ENCODE measurements at regions not wholly inside any gene's neighbourhood (a gene's known extent, or its start where the extent isn't known, plus 50 kb on each side); places are given as distances from the start of the nearest gene placed in this dataset.
"Not testable (repeated sequence)": the region's sequence is repeated elsewhere in the genome, so short reads cannot be mapped to it uniquely, and the experiment has no call there.

DNA sequence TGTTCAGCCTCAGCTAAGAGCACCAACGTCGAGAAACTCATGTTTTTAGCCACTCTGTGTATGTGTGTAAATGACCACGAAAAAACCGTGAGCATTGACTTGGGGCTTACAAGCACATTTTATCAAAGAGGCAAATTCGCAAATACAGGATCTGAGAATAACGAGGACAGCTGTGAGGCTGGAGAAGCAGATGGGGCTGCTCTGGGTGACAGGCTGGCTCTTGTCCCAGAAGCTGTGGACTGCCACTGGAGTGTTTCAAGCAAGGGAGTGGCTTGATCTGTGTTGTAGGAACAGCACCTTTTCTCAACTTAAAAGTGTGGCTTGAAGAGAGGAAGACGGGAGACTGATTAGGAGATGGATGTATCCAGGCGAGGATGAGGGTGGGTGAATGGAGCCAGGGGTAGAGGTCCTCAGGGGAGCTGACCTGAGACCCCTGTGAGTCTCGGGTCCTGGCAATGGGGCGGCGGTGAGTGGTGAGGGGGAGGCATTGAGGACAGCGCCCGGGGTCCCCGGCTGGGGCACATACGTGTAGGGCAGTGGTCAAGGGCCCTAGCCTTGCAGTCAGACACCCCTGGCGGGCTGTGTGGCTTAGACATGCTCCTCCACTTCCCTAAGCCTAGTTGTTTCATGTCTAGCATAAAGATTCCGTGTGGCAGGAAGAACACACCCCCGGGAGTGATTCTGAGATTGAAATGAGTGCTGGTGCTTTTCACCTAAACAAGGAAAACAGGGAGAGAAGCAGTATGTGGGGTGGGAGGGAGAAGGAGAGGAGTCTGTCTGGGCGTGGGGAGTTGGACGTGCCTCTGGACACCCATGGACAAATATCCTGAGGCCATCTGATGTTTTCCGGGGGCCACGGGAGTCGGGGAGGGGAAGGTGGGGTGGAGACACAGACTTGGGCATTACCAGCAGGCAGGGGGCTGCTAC is 76.3 kb downstream of the FAM50B start:
- intact Hi-C loops (cut with DNase I; ENCODE audit: low total_unique reads); in situ Hi-C loops (cut with MboI; ENCODE audit: low pct_ligation_motif_present in 1 of 4, low pct_unique_long_range_greater_than_20kb in 1 of 4, low sequenced_read_pairs in 3 of 4); H3K4me1 ChIP-seq; H3K9me3 ChIP-seq; H3K4me3 ChIP-seq; H3K27me3 ChIP-seq; H3K36me3 ChIP-seq: not testable (repeated sequence)
- peak overlapping the region in 1 of 4 donors; percentile 34 for H3K27ac ChIP-seq
- WGBS, 2 donors (ENCODE audit: low coverage in 1 of 2): 57 to 68% methylated on average over 10 to 21 of the region's 23 CpGs
- peak; percentile 22 for DNase-seq
- TF ChIP-seq POLR2AphosphoS5 (IDR thresholded peaks at IDR 0.05): peak in 1 of 3 donors; percentile 8

- intact Hi-C loops (cut with DNase I; ENCODE audit: low total_unique reads) (no loop called here), in situ Hi-C loops (cut with MboI; ENCODE audit: low pct_ligation_motif_present in 1 of 4, low pct_unique_long_range_greater_than_20kb in 1 of 4, low sequenced_read_pairs in 3 of 4) (no loop called here)
- Histone ChIP-seq H3K4me1 (no peaks in the 10 kb centered on the region), H3K4me3 (no peak overlapping the region), H3K36me3 (no peaks in the 10 kb centered on the region), H3K9me3 (no peaks in the 10 kb centered on the region), H3K27me3 (no peaks in the 10 kb centered on the region), H3K27ac (peak overlapping the region in 1 of 4 donors; percentile 34)
- WGBS, 2 donors (ENCODE audit: low coverage in 1 of 2): 43 to 85% methylated on average over 4 to 8 of the region's 8 CpGs
- DNase-seq: no peak
- TF ChIP-seq POLR2A (IDR thresholded peaks at IDR 0.05): no peak
- TF ChIP-seq CTCF (IDR thresholded peaks at IDR 0.05): no peak
- no peak for TF ChIP-seq EP300 (IDR thresholded peaks at IDR 0.05; ENCODE audit: low read depth)
- no peak for TF ChIP-seq POLR2AphosphoS5 (IDR thresholded peaks at IDR 0.05)
These were observed 76.9 kb downstream of the FAM50B start for GRCh38 chr6:3926150-3926482.

GRCh38 chr6:3928111-3928510 is 78.9 kb downstream of the FAM50B start:
- no peaks in the 10 kb centered on the region for H3K36me3 ChIP-seq
- DNase-seq: no peak
- H3K4me3 ChIP-seq: no peak overlapping the region
- intact Hi-C loops (cut with DNase I; ENCODE audit: low total_unique reads): no loop called here
- no peaks in the 10 kb centered on the region for H3K27me3 ChIP-seq
- 69% methylated on average over 5 of the region's 5 CpGs; no CpG with 5 or more reads in 1 of the 2 donors for whole genome bisulfite sequencing, 2 donors (ENCODE audit: low coverage in 1 of 2)
- TF ChIP-seq POLR2AphosphoS5 (IDR thresholded peaks at IDR 0.05) (no peak), EP300 (IDR thresholded peaks at IDR 0.05; ENCODE audit: low read depth) (no peak), CTCF (IDR thresholded peaks at IDR 0.05) (no peak)
- no peaks in the 10 kb centered on the region for H3K4me1 ChIP-seq
- no peaks in the 10 kb centered on the region for H3K9me3 ChIP-seq
- H3K27ac ChIP-seq: no peak overlapping the region
- in situ Hi-C loops (cut with MboI; ENCODE audit: low pct_ligation_motif_present in 1 of 4, low pct_unique_long_range_greater_than_20kb in 1 of 4, low sequenced_read_pairs in 3 of 4): no loop called here

- Histone ChIP-seq H3K9me3 (no peaks in the 10 kb centered on the region), H3K27me3 (no peaks in the 10 kb centered on the region), H3K4me1 (no peaks in the 10 kb centered on the region), H3K36me3 (no peaks in the 10 kb centered on the region), H3K27ac (peak overlapping the region in 3 of 4 donors; percentile 46 to 48 (median 47)), H3K4me3 (no peak overlapping the region)
- DNase-seq: no peak
- TF ChIP-seq POLR2AphosphoS5 (IDR thresholded peaks at IDR 0.05) (no peak), EP300 (IDR thresholded peaks at IDR 0.05; ENCODE audit: low read depth) (no peak), CTCF (IDR thresholded peaks at IDR 0.05) (no peak), POLR2A (IDR thresholded peaks at IDR 0.05) (no peak)
- in situ Hi-C loops (cut with MboI; ENCODE audit: low pct_ligation_motif_present in 1 of 4, low pct_unique_long_range_greater_than_20kb in 1 of 4, low sequenced_read_pairs in 3 of 4) (no loop called here), intact Hi-C loops (cut with DNase I; ENCODE audit: low total_unique reads) (no loop called here)
- WGBS, 2 donors (ENCODE audit: low coverage in 1 of 2): 76% methylated on average over 6 of the region's 6 CpGs; no CpG with 5 or more reads in 1 of the 2 donors
These were observed 80.2 kb downstream of the FAM50B start for GRCh38 chr6:3929281-3929798.

All from transverse colon (tissue), 4 donors.